Adrenal gland (tissue), 5 donors: ENCODE measurements at regions not wholly inside any gene's neighbourhood (a gene's known extent, or its start where the extent isn't known, plus 50 kb on each side); places are given as distances from the start of the nearest gene placed in this dataset.

ENCODE experiments used
- CTCF ChIP-seq, 6 experiments: fragments of 450-650 bp in 4 of 6; fragments of 200-600 bp in 2 of 6; sonication (generic) in 1 of 6; IDR thresholded peaks; 1 replicate in 5 of 6; 2 replicates in 1 of 6; pipeline versions ENCODE4 v1.5.1 to v1.8.0; 2016 to 2021; ENCODE audit warnings: antibody characterized with exemption in 6 of 6, mild to moderate bottlenecking in 2 of 6, moderate library complexity in 1 of 6
- POLR2A ChIP-seq, 2 donors: fragments of 450-650 bp; IDR thresholded peaks; one replicate each; pipeline ENCODE4 v1.6.1; 2017; ENCODE audit warnings: antibody characterized with exemption in 2 of 2, mild to moderate bottlenecking in 2 of 2, moderate library complexity in 1 of 2
- donor health status: DM: no; HTN: no; CAD: no.

- TF ChIP-seq CTCF (IDR thresholded peaks at IDR 0.05), result no peak
- no peak for TF ChIP-seq POLR2A (IDR thresholded peaks at IDR 0.05)
Observed at GRCh38 chr13:60661521-60661920, 264.5 kb downstream of the TDRD3 start.
